HG03097 (cell line): ENCODE measurements at regions not wholly inside any gene's neighbourhood (a gene's known extent, or its start where the extent isn't known, plus 50 kb on each side); places are given as distances from the start of the nearest gene placed in this dataset.

Source experiments
- ATAC-seq: cut with Tn5 transposase; IDR thresholded peaks from one replicate; pipeline ENCODE4 v1.9.1; 2021; ENCODE audit not compliant: unreplicated experiment, low FRiP score

DNA sequence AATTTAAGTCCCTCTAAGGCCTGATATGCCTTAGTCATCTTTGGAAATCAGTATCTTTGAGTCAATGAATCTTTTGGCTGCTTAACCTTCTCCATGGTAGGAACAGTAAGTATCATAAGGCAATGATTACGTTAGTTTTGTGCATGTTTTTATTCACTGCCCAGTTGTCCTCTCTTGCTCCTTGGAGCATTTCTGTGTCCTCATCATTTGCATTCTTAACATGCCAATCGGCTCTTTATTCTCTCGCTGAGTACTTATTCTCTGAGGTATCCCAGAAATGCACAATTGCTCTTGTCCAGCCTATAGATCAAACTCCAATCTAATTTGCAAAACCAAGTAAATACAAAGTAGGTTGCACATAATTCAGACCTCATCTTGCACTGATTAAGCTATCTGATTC is 405.0 kb upstream of the IL12A start:
- no peak for ATAC-seq

DNA sequence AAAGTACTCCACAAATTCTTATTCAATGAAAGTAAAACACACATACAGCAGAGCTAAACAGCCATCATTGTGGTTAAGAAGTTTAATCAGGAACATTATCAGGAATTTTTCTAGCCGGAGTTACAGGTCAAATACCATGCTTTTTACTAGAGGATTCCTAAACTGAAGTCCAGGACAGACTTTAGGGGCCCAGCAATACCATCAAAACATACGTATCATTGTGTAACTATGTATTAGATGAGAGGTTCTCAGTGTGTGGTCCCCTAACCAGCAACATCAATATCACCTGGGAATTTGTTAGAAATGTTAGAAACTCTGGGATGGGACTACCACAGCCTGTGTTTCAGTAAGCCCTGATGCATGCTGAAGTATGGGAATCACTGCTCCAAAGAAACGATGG is 404.2 kb upstream of the IL12A start:
- ATAC-seq = no peak

DNA sequence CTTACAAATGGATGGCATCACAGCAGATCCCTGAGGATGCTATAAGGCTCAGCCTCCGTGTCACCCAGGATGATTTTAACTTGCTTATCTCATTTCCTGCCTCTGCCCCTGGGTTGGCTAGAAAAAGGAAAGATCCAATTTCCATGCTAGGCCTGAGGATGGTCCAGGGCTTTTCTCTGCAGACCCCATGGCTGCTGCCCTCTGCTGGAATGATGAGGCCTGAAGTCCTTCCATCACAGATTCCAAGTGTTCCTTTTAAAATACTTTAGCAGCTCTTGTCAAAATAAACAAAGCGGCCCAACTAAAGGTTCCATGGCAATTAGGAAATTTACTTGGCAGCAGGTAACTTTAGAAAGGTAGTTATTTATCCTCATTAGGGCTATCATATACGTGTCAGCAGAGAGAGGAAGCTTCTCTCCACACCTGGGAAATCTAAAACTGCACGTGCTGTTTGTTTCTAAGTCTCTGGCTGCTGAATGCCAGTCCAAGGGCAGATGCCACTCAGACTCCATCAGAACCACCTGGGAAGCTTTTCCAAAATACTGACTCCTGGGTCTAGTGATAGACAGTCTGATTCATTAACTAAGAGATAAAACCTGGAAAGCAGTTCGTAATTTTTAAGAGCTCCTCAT is 401.9 kb upstream of the IL12A start:
- ATAC-seq = no peak

- ATAC-seq = no peak
Observed at GRCh38 chr3:159593927-159594605, 394.6 kb upstream of the IL12A start.

DNA sequence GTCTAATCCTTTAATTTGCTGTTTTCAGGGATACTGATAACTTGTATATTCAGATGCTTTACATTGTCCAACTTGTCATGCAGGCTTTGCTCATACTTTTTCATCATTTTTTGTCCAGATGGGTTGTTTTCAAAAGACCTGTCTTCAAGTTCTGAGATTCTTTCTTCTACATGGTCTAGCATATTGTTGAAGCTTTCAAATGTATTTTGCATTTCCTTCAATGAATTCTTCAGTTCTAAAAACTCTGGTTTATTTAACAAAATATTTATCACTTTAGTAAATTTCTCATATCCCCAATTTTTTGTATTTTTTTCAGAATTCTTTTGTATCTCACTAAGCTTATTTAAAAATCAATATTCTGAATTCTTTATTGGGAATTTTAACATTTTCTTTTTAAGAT is 388.3 kb upstream of the IL12A start:
- ATAC-seq = no peak

GRCh38 chr3:159604151-159604581 is 384.5 kb upstream of the IL12A start:
- no peak for ATAC-seq

DNA sequence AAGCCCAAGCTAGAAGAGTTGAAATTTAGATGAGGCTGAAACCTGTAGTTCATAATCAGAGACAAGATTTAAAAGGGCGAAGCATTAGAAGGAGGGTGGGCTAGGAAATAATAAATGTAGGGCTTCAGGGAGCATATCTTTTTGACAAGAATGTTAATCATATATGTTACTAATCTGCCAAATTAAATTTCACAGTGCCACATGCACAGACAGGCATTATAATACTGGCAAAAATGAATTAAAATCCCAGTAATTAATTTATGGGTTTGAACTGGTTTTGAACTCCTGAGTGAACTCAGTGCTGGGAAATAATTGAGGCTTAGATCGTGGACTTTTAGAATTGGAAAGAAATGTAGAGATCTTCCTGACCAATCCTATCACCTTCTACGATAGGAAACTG is 383.5 kb upstream of the IL12A start:
- no peak for ATAC-seq

- ATAC-seq = no peak
Observed at GRCh38 chr3:159605776-159606175, 382.9 kb upstream of the IL12A start.

GRCh38 chr3:159607856-159608255 is 380.8 kb upstream of the IL12A start:
- ATAC-seq = no peak

DNA sequence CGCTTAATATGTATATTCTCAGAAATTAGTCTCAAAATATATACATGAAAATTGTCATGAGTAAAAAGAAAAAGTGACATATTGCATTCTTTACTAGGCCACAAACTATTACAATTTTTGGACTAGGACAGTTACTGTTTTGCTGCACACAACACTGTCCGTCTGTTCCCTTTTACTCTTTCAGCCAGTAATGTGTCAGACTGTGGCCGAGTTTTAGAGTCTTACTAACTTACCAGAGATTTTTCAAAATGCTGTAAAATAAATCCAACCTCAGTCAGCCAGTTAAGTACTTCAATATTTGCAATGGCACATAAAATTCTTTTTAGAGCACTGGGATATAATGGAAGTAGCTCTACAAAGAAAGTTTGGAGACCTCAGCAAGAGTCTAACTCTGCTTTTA is 380.3 kb upstream of the IL12A start:
- ATAC-seq = no peak

- no peak for ATAC-seq
Observed at GRCh38 chr3:159609625-159610024, 379.0 kb upstream of the IL12A start.

- no peak for ATAC-seq
Observed at GRCh38 chr3:159616234-159616825, 372.3 kb upstream of the IL12A start.

DNA sequence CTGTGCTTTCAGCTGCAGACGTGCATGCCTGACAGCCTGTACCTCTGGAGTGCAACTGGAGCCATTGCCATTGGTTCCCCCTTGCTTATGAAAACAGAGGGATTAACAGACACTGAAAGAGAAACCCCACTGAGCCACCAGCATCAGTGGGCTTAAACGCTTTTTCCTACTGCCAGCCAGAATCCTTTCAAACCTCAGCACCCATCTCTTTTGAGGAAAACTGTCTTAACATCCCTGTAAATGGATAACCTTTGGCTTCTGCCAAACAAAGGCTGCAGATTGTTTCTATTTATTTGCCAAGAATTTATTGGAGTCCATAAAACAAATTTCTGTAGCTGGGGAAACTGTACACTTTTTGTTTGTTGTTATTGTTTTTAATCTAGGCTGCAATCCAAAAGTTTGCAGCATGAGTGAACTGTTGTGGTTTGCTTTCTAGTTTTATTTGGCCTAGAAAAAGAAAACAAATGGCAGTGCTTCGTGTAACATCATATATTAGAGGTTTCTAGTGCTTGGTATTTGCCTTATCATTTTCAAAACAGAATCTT is 369.2 kb upstream of the IL12A start:
- no peak for ATAC-seq

GRCh38 chr3:159620281-159620680 is 368.4 kb upstream of the IL12A start:
- no peak for ATAC-seq

GRCh38 chr3:159620873-159621272 is 367.8 kb upstream of the IL12A start:
- ATAC-seq = no peak

GRCh38 chr3:159624616-159625015 is 364.0 kb upstream of the IL12A start:
- no peak for ATAC-seq

DNA sequence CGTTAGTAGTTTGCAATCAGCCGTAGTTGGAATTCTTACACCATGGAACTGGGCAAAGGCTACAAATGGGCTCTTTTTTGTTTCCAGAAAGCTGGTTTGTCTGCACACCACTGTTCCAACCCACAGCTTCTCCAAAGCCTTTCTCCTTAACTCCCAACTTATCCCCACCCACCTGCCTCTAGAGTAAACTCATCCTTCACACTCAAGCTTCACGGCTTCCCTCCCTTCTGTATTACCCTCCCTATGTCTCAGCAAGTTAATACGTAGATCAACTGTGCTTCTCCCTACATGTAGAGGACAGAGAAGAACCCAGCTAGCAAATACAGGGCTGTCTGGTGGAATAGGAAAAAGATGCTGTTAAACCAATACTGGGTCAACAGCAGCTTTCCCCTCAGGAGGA is 363.0 kb upstream of the IL12A start:
- ATAC-seq = no peak

DNA sequence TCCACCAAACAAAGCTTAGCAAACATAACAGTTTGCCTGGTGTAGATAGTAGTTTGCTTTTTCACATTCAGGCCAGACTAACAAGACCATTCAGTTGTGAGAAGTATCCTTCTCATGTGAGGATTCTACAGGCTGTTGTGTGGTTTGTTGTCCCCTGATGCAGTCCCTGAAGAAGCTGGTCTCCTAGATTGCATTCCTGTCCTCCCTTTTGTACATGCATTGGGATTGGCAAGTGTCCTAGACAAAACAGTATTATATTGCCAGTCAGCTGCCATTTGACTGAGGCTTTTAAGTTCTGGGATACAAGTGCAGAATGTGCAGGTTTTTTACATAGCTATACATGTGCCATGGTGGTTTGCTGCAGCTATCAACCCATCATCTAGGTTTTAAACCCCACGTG is 362.0 kb upstream of the IL12A start:
- no peak for ATAC-seq

DNA sequence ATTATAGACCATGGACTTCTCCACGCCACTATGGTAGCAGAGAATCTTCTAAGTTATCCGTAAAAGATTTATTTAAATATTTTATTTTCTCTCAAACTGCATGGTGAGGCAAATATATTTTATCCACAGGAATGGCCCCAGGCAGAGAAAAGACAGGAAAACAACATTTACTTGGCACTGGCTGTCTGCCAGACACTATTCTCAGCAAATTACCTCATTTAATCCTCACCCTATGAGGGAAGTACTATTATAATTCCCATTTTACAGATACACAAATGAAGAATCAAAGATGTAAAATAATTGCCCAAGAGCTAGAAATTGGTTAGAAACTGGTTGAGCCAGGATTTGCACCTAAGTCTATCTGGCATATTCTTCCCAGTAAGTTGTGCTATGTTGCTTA is 361.4 kb upstream of the IL12A start:
- no peak for ATAC-seq

- no peak for ATAC-seq
Observed at GRCh38 chr3:159627634-159628033, 361.0 kb upstream of the IL12A start.

GRCh38 chr3:159629329-159630084 is 359.1 kb upstream of the IL12A start:
- ATAC-seq = no peak
